GM21717 (cell line): ENCODE measurements at regions not wholly inside any gene's neighbourhood (a gene's known extent, or its start where the extent isn't known, plus 50 kb on each side); places are given as distances from the start of the nearest gene placed in this dataset.
"Not testable (repeated sequence)": the region's sequence is repeated elsewhere in the genome, so short reads cannot be mapped to it uniquely, and the experiment has no call there.

ENCODE experiments used
- ATAC-seq: cut with Tn5 transposase; IDR thresholded peaks from one replicate; pipeline ENCODE4 v1.9.1; 2021; ENCODE audit warnings: mild to moderate bottlenecking, moderate library complexity; ENCODE audit not compliant: unreplicated experiment

DNA sequence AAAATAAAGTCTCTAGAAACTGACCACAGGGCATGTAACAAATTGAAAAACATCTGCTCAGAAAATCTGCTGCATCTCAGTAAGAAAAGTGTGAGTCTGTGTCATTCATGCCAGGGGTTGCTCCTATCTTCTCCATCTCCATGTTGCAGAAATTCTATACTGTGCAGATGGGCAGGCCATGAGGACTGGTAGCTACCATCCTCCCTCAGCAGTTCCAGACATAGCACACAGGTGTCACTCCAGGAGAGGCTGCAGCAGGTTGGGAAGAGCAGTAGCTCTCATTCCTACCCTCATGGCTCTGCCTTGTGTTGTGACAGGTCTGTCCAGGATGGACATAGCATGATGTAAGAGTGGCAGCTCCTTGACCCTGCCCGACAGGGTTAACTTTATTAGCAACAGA, 173.4 kb downstream of the NDUFS4 start:
- no peak for ATAC-seq

DNA sequence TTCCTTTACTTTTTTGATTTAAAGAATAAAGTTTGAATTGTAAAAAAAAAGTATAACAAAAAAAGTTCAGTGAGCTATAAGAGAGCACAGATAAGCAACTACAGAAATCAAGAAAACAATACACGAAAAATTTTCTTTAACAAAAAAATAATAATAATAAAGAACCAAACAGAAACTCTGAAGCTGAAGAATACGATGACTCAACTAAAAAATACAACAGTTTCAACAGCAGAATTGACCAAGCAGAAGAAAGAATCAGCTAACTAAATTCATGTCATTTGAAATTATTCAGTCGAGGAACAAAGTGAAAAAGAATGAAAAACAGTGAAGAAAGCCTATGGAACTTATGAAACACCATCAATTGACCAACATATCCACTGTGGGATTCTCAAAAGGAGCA, 177.7 kb downstream of the NDUFS4 start:
- no peak for ATAC-seq

DNA sequence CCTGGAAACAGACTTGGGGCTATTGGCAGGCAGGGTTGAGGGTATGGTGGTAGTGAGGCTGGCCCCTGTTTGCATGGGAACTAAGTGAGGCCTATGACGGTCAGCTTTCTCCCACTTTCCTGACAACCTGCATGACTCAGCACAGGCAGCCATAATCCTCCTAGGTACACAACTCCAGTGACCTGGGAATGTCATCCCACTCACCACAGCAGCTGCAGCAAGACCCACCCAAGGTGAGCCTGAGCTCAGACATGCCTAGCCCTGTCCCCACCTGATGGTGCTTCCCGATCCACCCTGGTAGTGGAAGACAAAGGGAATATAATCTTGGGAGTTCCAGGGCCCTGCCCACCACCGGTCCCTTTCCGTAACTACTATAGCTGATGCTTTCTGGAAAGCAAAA, 178.7 kb downstream of the NDUFS4 start:
- ATAC-seq = no peak

DNA sequence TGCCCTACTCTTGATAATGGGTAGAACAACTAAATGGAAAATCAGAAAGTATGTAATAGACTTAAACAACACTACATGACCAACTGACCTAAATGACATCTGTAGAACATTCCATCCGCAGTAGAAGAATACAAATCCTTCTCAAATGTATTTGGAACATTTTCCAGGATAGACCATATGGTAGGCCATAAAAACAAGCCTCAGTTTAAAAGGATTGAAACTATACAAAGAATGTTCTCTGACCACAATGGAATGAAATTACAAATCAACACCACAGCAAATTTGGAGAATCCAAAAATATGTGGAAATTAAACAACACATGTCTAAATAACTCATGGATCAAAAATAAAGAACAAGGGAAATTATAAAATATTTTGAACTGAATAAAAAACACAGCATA, 189.2 kb downstream of the NDUFS4 start:
- ATAC-seq = no peak

DNA sequence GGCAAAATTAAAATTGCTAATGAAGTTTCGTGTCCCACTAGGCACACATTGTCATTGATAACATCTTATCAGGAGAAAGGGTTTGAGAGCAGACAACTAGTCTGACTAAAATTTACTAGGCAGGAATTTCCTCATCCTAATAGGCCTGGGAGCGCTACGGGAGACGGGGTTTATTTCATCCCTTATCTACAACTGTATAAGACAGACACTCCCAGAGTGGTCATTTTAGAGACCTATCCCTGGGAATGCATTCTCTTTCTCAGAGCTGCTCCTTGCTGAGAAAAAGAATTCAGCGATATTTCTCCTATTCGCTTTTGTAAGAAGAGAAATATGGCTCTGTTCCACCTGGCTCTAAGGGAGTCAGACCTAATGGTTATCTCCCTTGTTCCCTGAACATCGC, 191.8 kb downstream of the NDUFS4 start:
- ATAC-seq = not testable (repeated sequence)

DNA sequence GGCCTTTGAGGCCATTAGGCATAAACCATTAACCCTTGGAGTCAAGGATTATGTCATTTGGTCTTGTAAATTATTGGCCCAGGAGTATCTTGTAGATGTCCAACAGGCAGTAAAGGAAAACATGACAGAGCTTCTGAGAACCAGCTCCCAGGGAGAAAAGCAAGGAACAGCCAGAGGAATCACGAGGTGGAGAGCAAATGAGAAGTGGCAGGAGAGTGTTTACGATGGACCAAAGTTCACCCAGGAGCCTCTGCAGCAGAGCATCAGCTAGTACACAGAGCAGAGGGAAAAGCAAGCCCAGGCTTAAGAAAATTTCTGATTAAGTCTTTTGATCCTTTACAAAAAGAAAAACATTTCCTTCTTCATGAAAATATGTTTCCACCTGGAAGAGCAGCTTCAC, 206.2 kb downstream of the NDUFS4 start:
- no peak for ATAC-seq

DNA sequence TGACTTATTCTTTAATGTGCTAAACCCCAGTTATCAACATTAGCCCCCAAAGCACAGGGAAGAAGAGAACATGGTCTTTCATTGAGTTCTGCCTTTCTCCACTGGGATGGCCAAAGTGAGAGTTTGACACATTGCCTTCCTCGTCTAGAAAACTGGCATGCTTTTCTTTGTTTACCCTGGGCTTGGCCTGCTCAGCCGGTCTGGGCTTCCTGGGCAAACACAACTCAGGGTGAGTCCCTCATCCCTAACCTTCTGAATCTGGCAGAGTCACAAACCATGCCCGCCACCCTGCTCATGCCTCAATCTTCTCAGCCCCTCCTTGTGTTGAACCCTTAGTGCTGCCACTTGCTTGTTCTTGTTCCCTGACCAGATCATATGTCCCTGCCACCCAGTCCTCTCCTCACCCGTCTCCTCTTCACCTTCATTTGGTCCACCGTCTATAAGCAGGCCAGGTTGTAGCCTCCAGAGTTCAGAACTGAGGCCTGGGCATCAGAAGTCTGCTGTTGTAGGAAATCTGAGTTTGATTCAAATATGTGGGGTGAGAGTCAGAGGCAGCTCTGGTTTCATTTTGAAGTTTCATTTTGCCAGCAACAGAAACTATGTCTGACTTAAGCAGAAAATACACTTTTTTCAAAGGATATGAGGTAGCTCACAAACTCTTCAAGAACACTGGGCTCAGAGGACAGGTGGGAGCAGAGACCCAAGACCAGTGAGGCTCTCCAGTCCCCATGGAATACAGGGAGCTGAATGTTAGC, 217.6 kb downstream of the NDUFS4 start:
- peak; percentile 77 for ATAC-seq

DNA sequence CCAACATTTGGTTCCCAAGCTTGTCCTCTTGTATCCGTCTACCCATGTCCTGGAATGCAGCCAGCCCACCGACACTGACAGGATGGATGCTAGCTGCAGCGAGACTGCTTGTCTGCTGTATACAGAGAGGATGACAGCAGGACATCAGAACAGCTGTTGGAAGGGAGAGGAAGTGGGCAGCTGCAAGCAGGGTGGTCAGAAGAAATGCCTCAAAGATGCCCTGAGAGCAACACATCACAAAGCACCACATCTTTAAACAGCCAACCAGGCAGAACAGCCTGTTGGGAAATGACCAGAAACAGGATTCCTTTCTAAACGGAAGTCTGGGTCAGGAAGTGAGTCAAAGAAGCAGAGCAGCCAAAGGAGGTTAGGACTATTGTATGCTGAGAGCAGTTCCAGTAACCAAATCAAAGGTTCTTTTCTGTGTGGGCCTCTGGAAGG, 219.1 kb downstream of the NDUFS4 start:
- ATAC-seq = peak; percentile 62

DNA sequence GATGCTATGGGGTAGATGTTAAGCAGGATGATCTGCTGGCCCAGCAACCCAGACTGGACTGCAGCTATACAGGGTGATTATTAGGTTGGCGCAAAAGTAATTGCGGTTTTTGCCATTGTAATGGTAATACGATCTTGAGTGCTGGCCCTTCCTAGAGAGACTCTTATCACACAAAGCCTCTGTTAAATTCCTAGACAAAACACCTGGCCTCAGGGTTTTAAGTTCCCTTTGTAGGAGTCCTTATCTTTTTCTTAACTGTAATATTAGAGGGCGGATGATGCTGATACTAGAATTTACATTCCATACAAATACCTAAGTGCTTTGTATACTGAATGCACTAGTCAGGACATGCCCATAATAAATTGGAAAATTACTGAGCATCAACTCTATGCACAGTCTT, 222.2 kb downstream of the NDUFS4 start:
- ATAC-seq = no peak

DNA sequence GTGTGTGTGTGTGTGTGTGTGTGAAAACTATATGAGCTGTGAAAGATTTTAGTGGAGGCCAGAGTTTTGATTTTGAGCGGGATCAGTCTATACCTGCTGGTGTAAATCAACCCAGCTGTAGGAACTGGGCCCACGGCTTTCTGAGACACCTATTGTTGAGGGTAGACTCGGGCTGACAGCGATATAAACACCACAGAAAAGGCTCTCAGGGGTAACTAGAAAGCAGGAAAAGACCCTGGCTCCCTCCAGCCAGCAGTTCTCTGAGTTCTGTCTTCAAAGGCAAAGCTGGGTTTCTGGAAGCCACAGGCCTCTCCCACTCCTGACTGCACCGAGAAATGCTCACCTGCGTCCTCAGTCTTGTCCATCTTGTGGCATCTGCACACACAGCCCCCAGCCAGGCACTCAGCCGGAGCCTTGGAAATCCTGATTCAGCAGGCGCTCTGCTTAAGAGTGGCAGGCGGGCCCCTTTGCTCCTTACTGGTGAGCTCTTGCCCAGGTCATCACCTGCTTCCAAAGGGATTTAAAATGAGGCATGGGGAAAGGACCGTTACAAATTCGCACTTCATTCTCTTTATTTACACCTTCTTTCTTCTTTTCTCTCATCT, 223.3 kb downstream of the NDUFS4 start:
- no peak for ATAC-seq

DNA sequence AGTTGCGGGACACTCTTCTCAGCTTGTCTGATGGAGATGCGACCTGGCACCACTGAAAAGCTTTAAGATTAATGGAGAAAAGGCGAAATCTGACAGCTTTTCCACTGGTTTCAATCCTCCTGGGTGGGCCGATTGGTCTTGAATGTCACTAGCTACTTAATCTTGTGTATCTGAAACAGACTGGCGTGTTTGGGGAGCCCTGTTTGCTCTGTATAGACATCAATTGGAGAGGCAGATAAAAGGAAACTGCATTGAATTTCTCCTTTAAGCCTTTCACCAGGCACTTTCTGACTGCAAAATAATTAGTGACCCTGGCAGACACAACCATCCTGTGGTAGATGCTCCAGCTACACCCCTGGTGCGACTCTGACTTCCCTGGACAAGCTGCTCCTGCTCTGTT, 224.2 kb downstream of the NDUFS4 start:
- no peak for ATAC-seq

DNA sequence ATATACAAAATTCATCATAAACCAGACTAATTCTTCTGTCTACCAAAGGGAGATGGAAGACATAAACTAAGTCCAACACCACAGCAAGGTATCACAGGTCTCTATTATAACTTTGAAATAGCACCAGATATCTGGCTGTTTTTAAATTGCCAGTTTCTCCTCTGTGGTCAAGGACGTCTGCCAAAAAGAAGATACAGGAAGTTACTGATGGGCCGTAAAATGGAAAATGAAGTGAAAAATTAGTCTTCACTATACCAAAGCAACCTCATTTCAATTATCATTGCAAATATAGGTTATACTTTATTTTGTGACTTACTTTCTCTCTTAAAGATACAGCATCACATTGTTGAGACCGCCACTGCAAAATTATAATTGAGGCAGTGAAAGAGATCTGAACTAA, 225.5 kb downstream of the NDUFS4 start:
- no peak for ATAC-seq

DNA sequence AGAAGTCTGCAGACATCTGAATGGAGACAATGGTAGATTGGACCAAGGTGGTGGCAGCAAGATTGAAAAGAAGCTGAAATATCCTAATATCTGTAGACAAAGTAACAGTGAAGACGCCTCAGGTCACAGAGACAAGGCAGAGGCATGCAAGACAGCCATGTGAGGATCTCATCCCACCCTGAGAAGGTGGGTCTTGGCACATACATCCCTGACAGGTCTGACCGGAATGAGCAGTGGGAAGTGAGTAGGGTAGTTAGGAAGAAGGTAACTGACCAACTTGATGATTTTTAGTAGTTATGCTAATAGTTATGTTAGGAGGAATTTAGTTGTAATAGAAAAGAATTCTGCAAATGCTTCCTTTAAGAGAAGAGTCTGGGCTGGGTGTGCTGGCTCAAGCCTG, 229.6 kb downstream of the NDUFS4 start:
- ATAC-seq = no peak

DNA sequence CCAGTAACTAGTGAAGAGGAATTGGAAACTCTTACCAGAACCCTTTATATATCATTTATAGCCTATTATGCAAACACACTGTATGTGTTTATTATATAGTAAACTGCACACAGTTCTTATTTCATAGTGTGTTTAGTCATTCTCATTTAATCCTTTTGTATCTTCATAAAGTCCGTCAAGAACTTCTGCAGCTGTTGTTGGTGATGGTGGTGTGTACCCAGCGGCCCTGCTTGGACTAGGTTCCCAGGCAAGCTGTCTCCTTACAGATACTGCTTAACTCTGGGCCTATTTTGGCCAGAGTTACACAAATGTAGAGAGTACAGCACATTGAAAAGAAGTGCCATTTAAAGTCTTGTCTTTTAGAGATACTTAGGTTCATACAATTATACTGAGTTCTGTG, 231.9 kb downstream of the NDUFS4 start:
- ATAC-seq = no peak

DNA sequence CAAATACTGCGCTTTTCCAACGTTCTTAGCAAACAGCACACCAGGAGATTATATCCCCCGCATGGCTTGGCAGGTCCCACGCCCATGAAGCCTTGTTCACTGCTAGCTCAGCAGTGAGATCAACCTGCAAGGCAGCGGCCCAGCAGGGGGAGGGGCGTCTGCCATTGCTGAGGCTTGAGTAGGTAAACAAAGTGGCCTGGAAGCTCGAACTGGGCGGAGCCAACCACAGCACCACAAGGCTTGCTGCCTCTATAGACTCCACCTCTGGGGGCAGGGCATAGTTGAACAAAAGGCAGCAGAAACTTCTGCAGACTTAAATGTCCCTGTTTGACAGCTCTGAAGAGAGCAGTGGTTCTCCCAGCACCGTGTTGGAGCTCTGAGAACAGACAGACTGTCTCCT, 239.2 kb downstream of the NDUFS4 start:
- ATAC-seq = not testable (repeated sequence)

DNA sequence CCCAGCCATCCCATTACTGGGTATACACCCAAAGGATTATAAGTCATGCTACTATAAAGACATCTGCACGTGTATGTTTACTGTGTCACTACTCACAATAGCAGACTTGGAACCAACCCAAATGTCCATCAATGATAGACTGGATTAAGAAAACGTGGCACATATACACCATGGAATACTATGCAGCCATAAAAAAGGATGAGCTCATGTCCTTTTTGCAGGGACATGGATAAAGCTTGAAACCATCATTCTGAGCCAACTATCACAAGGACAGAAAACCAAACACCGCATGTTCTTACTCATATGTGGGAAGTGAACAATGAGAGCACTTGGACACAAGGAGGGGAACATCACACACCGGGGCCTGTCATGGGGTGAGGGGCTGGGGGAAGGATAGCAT, 248.0 kb downstream of the NDUFS4 start:
- ATAC-seq = not testable (repeated sequence)

DNA sequence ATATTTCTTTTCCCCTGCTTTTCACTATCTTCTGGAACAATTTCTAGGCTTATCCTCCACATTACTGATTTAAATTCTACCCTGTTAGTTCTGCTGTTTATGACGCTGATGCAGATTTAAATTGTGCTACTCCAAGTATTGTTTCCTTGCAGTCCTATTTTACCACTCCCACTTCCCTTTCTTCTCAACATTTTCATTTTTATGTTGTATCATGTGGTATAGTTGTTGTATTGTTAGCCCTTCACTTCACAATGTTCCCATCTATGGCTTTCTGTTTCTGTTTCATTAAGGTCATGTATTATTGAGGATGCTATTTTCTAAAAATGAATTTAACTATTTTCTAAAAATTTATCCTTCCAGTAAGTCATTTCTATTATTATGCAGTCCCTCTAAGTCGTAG, 254.4 kb downstream of the NDUFS4 start:
- ATAC-seq = peak; percentile 75

DNA sequence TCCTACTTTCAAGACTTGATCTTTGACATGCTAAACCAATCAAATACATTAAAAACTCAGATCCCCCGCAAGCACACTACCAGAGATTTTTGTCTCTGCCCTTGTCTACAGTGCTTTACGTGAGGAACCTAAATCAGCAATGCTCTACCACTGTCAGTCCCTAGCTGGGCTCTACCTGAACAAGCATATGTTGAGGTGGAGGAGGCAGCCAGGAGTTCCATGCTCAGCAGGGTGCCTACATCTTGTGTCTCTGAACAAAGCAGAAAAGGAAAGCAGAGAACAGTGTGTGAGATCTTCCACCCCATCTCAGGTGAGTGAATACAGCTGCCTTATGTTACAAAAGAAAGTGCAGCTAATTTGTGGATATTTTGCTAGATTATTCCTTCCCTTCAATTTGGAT, 255.0 kb downstream of the NDUFS4 start:
- no peak for ATAC-seq

DNA sequence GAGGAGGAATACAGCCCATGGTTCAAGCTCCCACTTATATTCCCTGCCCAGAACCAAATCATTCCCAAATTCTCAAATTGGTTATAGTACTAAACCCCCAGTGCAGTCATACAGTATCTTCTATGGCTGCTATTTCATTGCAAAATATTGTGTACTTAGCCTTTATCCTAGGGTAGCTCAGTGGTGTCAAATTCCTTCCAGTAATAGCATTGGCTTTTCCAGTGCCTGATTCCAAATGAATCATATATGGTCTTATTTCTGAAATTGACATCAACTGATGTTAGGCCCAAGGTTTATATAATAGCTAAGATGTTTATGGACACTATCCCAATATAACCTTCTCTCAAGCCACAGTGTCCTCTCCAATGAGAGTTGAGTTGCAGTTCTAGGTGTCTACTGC, 256.7 kb downstream of the NDUFS4 start:
- no peak for ATAC-seq

DNA sequence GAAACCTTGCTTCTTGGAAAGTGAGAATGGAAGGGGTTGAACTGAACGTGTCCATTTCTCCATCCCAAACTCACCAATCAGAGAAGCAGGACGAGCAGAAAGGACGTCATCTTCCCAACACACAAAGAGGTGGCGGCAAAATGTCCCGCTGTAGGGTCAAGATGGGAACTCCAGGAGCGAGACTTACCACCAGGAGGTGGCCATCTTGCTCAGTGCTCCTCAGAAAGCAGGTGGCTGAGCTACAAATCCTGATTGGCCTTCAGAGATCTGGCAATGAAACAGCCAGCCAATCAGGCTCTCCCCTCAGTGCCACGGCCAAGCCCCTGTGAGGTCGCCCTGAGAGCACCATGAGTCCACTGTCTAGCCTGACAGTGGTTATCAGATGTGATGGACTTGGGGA, 259.0 kb downstream of the NDUFS4 start:
- no peak for ATAC-seq

DNA sequence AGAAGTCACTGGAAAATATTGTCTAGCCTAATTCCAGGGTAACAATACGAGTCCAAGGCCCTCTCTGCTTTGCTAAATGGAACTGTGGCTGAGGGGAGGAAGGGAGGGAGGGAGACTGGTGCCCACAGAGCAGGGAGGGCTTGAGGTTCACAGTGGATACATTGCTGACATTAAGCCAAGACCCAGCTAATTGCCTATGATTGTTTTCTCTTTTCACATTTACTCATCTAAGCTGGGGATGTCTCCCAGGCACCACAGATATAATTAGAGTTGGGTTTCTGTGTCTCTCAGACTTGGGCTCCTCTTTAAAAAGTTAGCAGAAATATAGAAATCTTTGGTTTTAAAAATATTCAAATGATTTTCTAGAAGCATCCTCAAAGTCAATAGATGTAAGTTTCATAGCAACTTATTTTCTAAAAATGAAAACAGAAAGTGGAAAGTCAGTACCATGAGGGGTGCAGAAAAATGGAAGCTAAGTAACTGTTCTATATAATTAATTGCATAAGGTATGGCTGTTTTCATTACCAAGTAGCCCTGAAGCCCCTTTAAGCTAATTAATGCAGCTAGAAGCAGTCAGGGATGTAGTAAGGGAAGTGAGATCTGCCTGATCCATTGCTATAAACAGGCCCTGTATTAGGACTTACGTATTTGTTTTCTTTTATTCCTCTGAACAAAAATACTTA, 259.8 kb downstream of the NDUFS4 start:
- ATAC-seq = peak; percentile 66

DNA sequence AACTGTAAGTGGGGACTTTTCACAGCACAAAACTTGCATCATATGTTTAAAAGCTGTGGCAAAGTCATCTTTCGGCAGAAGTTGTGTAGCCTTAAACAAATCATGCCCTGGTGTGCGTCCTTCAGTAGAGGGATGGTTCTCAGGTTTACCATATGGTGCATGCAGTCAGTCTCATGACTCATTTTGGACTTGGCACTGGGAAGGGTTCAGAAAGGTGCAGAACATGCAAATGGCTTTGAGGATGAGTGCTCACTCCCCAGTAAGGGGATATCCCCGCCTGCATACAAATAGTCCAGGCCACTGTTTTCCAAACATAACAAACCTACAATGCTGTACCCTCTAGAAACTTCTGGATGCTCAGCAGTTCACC, 260.3 kb downstream of the NDUFS4 start:
- ATAC-seq = peak; percentile 96
